ENCODE measurements at regions not wholly inside any gene's neighbourhood (a gene's known extent, or its start where the extent isn't known, plus 50 kb on each side); places are given as distances from the start of the nearest gene placed in this dataset.

DNA sequence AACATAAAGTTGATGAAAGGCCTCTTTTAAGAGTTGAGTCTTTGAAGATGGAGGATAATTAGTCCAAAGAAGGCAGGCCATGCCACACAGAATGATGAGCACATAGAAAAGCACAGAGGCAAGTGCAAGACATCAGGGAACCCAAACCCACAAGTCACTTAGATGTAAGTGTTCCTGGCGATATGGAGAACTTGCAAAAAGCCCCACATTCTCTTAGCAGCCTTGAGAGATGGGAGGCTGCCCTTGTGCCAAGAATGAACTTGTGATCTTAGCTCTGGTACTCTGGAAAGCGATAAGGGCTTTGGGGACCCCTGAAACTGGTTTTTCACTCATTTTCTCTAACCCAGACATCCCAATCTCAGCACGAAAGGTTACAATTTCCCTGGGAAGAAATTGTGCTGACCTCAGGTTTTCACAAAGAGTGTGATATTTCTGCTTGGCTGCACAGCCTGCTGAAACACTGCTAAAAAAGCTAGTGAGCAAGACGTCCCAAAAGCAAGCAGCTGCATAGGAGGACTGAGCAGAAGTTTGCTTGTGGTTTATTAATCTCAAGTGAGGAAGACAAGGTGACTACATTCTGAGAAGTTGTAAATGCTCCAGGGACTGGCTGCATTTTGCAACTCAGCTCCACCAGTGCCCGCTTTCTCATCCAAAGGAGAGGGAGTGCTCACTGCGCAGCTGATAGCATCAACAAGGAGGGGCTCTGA, 496.9 kb upstream of the CAMK1G start:
- TF ChIP-seq, protein P1, sequence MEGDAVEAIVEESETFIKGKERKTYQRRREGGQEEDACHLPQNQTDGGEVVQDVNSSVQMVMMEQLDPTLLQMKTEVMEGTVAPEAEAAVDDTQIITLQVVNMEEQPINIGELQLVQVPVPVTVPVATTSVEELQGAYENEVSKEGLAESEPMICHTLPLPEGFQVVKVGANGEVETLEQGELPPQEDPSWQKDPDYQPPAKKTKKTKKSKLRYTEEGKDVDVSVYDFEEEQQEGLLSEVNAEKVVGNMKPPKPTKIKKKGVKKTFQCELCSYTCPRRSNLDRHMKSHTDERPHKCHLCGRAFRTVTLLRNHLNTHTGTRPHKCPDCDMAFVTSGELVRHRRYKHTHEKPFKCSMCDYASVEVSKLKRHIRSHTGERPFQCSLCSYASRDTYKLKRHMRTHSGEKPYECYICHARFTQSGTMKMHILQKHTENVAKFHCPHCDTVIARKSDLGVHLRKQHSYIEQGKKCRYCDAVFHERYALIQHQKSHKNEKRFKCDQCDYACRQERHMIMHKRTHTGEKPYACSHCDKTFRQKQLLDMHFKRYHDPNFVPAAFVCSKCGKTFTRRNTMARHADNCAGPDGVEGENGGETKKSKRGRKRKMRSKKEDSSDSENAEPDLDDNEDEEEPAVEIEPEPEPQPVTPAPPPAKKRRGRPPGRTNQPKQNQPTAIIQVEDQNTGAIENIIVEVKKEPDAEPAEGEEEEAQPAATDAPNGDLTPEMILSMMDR (conservative IDR thresholded peaks at IDR 0.05; ENCODE audit: low read length): no peak
- no peak for TF ChIP-seq EZH2phosphoT487 (IDR thresholded peaks at IDR 0.05; ENCODE audit: borderline replicate concordance)

Data from Loucy (cell line).